NCI-H1048 (cell line): ENCODE measurements at regions not wholly inside any gene's neighbourhood (a gene's known extent, or its start where the extent isn't known, plus 50 kb on each side); places are given as distances from the start of the nearest gene placed in this dataset.
"Not testable (repeated sequence)": the region's sequence is repeated elsewhere in the genome, so short reads cannot be mapped to it uniquely, and the experiment has no call there.

Experiments
- DNase-seq: peaks from one replicate; lab custom pipeline; 2025; lab: John Stamatoyannopoulos, UW

DNA sequence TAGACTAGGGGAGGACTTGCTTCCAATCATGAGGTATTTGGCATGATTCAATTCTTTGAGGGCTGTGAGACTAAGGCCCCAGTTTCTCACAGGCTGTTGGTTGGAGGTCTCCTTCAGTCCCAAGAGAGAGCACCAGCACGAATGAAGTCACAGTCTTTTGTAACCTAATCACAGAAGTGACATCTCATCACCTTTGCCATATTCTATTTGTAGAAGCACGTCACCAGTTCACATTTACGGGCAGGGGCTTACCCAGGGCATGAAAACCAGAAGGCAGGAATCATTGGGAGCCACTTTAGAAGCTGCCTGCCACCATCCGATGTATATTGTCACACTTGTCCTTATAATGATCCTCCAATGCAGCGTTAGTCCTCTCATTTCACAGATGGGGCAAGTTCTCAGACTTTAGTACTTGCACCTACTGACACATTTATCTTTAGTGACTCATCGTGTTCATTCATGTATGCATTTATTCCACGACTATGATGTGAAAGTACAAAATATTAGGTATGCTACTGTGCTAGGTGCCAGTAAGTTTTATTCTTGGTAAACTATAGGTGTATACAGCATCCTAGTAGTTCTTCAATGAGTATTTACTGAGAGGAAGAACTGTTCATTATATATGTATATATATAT is 163.8 kb upstream of the PGRMC2 start:
- DNase-seq: no peak

DNA sequence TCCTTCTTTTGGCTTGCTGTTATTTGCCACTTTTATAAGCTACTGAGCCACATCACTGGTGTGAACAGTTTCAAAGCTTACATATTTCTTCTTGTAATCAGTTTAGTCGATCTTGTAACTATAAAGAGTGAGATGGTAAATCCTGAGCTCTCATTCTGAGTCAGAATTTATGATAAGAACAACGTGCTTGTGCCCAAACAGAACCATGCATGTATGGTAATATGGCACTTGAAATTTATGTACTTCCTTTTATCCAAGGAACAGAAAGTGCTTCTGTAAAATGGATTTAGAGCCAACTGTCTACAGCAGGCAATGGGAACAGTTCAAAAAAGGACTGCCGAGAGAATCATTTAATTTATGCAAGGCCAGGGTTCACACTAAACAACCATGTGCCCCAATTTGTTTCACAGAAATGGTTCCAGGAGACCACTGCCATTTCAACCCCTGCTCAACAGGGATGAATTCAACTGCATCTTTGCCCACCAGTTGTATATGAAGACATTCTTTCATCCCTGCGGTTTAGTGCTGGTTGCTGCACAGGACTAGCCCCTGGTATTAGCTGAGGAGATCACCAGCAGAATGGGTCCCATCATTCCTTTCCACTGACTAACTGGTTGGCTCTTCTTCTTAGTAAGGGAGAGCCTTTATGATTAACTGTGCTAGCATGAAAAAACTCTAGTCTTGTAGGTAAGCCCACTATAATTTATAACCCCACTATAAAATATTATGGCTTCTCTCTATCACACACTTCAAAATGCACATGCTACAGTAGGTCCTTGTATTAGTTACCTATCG is 162.9 kb upstream of the PGRMC2 start:
- no peak for DNase-seq

DNA sequence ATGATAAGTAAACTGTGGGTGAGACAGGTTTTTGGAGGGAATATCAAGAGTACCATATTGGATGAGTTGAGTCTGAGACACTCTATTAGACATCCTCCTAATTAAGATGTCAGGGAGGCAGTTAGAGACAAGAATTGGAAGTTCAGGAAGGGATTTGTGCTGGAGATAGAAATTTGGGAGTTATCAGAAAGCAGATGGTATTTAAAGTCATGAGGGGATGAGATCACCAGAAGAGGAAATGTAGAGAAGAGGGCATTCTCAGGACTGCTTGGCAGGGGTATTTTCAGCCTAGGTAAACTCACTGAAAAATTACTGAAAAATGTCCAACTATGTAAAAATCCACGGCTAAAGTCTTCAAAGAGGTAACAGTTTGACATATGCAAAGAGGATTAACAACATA is 161.6 kb upstream of the PGRMC2 start:
- no peak for DNase-seq

DNA sequence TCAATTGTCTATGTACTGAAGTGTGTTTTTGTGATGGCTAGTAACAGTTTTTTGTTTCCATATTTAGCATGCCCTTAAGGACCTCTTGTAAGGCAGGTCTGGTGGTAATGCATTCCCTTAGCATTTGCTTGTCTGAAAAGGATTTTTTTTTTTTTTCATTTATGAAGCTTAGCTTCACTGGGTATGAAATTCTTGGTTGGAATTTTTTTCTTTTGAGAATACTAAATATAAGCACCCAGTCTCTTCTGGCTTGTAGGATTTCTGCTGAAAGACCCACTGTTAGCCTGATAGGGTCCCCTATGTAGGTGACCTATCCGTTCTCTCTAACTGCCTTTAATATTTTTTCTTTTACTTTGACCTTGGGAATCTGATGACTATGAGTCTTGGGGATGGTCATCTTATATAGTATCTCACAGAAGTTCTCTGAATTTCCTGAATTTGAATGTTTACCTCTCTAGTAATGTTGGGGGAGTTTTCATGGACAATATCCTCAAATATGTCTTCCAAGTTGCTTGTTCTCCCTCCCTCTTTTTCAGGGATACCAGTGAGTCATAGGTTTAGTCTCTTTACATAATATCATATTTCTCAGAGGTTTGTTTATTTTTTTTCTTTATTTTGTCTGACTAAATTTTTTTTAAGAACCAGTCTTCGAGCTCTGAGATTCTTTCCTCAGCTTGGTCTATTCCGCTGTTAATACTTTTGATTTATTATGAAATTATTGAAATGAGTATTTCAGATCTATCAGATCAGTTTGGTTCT is 157.1 kb upstream of the PGRMC2 start:
- DNase-seq: no peak

DNA sequence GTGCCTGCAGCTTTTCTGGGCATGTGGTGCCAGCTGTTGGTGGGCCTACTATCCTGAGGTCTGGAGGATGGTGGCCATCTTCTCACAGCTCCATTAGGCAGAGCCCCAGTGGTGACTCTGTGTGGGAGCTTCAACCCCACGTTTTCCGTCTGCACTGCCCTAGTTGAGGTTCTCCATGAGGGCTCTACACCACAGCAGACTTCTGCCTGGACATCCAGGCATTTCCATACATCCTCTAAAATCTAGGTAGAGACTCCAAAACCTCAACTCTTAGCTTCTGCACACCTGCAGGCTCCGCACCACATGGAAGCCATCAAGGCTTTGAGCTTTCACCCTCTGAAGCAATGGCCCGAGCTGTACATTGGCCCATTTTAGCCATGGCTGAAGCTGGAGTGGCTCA is 153.3 kb upstream of the PGRMC2 start:
- no peak for DNase-seq

DNA sequence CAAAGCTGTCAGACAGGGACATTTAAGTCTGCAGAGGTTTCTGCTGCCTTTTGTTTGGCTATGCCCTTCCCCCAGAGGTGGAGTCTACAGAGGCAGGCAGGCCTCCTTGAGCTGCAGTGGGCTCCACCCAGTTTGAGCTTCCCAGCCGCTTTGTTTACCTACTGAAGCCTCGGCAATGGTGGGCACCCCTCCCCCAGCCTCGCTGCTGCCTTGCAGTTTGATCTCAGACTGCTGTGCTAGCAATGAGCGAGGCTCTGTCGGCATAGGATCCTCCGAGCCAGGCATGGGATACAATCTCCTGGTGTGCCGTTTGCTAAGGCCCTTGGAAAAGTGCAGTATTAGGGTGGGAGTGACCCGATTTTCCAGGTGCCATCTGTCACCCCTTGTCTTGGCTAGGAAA is 149.4 kb upstream of the PGRMC2 start:
- DNase-seq: not testable (repeated sequence)

DNA sequence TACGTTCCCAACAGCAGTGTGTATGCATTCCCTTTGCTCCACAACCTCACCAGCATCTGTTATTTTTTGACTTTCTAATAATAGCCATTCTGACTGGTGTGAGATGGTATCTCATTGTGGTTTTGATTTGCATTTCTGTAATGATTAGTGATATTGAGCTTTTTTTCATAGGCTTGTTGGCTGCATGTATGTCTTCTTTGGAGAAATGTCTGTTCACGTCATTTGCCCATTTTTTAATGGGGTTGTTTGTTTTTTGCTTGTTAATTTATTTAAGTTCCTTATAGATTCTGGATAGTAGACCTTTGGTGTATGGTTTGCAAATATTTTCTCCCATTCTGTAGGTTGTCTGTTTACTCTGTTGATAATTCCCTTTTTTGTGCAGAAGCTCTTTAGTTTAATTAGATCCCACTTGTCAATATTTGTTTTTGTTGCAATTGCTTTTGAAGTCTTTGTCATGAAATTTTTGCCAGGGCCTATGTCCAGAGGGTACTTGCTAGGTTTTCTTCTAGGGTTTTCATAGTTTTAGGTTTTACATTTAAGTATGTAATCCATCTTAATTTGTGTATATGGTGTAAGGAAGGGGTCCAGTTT is 141.5 kb upstream of the PGRMC2 start:
- DNase-seq: not testable (repeated sequence)

DNA sequence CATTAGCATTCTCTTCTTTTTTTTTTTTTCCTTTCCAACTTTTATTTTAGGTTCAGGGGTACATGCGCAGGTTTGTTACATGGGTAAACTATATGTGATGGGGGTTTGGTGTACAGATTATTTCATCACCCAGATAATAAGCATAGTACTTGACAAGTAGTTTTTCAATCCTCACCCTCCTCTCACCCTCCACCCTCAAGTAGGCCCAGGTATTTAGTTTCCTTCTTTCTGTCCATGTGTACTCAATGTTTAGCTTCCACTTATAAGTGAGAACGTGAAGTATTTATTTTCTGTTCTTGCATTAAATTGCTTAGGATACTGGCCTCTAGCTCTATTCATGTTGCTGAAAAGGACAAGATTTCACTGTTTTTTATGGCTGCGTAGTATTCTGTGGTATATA is 140.8 kb upstream of the PGRMC2 start:
- DNase-seq: no peak

DNA sequence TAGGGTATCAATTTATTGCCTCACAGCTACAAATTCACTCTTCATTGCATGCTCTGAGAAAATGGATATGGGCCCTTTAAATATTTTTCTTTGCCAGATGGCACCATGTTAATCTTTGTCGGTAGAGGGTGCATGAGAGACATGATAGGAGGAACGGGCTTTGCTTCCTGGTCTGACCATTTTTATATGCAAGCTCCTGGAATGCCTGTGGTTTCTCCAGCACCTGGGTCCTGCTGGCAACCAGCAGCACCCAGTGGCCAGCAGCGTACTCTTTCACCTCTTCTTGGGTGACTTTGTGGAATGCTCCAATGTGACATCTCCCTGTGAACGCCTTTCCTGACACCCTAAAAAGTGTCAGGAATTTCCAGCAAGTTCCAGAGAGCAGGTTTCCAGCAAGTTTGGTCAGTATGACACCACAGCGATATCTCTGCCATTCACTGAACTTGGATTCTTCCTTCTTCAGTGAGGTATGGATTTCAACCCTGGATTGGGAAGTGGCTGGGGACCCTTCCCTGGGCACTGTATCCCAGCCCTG is 140.3 kb upstream of the PGRMC2 start:
- DNase-seq: no peak

DNA sequence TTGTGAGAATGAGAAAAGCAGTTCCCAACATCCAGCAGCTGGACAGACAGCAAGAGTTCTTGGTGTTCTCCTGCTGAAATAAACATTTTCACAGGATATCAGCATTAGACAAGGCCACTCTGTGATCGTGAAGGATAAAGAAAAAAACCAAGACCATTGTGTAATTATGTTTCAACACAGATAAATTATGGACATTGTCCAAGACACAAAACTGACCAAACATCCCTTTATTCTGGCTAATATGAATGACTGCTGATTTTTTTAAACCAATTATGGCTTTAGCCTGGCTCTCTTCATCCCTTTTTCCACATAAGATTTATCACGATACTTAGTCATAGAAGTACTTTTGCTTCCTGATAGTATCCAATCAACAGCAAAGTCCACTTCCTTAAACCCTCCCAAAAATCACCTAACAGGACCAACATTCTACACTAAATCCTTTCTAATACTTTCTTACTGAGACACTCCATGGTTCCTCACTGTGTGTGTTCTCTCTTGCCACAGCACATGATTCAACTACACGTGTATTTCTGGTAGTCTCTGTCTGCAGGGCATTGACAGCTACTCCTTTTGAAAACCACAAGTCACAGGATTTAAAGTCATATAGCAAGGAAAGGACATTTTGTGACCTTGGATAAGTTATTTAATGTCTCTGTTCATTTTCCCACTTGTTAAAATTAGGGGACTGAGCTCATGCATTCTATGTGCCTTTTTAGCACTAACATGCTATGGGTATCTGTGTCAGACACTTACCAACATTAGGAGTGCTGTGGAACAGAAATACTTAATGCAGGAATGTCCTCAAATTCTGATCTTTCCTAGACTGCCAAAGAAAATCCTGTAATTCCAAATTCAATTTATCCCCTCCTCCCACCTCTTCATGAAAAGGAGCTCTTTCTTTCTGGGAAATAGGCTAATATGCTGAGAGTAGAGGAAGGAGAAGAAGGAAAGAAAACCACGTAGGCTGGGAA is 137.2 kb upstream of the PGRMC2 start:
- no peak for DNase-seq

DNA sequence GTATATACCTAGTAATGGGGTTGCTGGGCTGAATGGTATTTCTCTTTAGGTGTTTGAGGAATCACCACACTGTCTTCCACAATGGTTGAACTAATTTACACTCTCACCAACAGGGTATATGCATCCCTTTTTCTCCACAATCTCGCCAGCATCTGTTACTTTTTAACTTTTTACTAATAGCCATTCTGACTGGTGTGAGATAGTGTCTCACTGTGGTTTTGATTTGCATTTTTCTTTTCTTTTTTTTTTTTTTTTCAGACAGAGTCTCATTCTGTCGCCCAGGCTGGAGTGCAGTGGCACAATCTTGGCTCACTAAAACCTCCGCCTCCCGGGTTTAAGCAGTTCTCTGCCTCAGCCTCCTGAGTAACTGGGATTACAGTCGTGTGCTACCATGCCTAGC is 134.7 kb upstream of the PGRMC2 start:
- DNase-seq: not testable (repeated sequence)

DNA sequence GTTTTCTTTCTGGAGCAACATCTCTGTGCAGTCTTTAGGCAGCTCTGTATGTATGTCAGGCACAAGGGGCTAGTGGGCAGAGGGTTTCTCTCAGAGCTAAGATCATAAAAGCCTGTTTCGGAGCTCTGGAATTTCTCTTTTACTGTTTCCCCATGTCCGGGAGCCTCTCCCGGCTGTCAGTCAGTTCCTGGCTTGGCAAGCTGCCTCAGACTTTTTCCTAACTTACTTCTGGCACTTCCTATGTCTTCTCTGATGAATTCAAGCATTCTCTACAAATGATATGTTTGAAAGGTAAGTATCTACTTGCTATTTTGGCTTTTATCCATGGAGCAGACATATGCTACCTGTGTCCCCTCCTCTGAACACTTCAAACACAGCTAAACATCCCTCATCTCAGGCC is 129.3 kb upstream of the PGRMC2 start:
- DNase-seq: no peak

DNA sequence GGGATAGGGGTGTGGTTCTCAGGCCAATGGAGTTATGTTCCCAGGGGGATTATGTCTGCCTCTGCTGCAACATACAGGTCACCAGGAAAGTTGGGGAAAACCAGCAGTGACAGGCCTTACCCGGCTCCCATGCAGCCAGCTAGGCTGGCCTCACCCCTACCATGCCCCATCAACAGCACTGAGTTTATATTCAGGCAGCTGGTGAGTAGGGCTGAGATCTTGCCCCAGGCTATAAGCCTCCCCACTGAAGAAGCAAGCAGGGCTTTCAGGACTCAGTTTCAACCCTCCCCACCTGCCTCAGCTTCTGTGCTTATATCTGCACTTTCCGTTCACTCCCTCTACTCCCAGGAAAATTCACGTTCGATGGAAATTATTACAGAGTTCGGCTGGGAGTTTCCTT is 122.4 kb upstream of the PGRMC2 start:
- no peak for DNase-seq

DNA sequence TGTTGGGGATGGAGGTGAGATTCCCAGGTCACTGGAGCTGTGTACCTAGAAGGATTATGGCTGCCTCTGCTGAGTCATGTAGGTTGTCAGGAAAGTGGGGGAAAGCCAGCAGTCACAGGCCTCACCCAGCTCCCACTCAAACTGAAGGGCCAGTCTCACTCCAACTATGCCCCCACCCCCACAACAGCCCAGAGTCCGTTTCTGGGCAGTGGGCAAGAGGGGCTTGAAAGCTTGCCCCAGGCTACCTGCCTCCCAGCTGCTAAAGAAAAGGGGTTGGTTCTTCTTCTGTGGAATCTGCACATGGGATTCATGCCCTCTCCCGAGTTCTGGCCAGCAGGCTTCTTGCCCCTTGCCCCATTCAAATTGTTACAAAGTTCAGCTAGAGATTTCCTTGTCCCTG is 116.0 kb upstream of the PGRMC2 start:
- no peak for DNase-seq

DNA sequence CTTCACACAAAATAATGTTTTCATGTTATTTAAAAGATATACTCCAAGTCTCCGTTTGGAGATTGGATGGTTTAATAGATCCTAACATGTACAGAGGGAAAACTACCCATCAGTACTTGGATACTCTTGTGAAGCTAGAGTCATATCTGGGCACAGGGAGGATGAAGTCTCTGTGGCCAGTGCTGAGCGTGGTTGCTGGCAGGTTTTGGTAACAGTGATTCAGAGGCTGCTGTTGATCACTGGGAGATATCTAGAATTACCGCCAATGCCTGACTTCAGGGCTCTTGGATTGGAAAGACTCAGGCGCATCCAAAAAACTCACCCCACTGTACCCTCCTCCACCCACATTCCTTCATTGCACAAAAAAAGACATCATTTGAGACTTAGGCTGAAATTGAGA is 107.2 kb upstream of the PGRMC2 start:
- no peak for DNase-seq

DNA sequence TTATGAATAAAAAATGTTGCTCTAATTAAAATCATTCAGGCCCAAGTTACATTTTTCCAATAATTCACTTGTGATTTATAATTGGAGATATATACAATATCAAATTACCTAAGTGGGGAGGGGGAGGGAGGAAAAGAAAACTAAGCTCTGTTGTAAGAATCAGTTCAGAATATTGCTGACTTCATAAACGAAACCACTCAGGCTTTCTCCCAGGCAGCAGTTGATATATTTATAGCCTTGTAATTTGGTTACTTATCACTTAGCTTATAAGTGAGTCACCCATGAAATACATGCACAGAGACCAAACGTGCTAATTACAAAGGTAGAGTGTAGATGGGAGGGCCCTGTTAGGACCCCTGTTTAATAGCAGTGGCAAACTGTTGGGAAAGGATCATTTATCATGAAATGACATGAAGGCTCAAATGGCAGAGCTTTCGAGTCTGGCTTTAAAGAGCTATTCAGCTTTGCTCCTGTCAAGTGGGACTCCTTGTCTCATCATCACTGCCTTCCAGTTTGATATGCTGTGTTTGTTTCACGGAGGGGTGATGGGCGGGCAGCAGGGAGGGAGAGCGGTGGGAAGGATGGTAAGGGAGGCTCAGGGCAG is 105.6 kb upstream of the PGRMC2 start:
- no peak for DNase-seq

DNA sequence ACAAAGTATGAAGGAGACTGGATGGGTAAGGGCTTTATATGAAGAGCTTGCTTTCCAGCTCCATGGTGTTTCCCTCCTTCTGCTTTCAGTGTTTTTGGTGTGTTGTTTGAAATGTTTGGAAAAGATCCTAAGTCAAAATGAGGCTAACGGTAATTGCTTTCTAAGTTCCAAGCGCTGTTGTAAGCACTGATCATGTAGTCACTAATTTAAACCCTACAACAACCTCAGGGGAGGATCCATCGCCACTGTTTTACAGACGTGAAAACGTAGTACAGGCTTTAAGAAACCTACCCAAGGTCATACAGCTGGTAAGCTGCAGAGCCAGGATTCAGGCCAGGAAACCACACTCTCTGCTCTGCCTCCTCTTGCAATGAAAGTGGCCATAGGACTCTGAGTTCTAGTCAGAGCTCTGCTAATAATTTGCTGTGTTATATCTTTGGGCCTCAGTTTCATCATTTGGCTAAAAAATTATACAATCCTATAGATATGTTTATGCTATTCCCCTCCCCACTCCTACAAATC is 102.9 kb upstream of the PGRMC2 start:
- DNase-seq: no peak

DNA sequence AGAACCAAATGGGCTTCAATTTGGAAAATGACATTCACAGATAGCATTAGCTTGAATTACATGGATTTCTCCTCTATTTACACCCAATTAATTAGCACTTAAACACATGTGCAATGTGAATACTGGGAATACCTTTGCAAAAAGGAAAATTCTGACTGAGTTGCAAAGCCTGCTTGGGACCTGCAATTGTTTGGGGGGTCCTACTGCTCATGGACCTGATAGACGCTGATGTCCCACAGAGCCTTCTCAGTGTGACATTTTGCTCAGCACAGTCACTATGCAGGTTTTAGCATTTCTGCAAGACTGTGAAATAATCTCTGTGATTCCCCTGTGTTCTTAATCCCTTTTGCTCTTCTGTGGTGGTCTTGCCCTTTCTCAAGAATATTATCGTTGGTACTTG is 101.2 kb upstream of the PGRMC2 start:
- no peak for DNase-seq

DNA sequence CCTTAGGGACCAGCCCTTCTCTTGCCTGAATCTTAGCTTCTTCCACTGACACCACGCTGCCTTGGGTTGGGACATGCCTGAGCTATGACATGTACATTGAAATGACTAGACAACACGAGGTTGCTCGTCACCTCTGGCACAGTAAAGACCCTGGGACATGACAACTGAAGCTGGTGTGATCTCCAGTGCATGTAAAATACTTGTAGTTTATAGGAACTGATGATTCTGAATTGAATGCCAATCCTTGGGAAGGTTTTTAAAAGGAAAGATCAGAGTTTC is 100.7 kb upstream of the PGRMC2 start:
- DNase-seq: no peak

DNA sequence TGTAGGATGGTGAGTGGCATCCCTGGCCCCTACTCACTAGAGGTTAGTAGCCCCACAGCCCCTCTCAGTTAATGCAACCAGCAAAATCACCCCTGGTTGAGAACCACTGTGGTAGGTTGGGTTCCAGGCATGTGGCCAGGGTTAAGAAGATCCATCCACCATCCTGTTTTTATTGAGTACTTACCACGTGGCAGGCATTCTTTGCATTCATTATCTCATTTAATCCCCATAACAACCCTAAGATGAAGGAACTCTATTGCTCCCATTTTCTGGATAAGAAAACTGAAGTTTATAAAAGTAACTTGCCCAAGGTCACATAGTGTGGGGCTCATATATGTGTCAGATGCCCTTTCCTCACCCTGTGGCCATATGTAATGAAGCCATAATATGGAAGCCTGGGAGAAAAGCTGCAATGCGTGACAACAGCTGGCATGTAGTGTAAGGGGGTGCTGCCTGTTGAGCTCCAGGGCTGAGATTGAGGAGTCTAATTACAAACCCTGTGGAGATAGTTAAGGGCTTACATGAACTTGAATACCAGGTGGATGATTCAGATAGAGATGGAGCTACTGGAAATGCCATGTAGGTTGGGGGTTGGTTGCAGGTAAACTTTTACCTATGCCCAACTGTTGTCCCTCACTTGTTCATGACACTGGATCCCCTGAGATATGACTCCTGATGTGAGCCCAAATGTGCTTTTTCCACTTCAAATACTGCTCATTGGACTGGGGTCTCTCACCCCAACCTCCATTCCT is 100.2 kb upstream of the PGRMC2 start:
- no peak for DNase-seq
